Prostate gland (tissue), 2 donors: ENCODE measurements at regions not wholly inside any gene's neighbourhood (a gene's known extent, or its start where the extent isn't known, plus 50 kb on each side); places are given as distances from the start of the nearest gene placed in this dataset.

ENCODE experiments used
- CTCF ChIP-seq, 4 experiments: fragments of 200-600 bp in 2 of 4; fragments of 450-650 bp in 2 of 4; sonication (generic) in 2 of 4; IDR thresholded peaks; 1 replicate in 3 of 4; 2 replicates in 1 of 4; pipeline ENCODE4 v1.5.1; 2016 to 2019; ENCODE audit warnings: antibody characterized with exemption in 4 of 4, mild to moderate bottlenecking in 2 of 4, moderate library complexity in 2 of 4
- POLR2A ChIP-seq: fragments of 450-650 bp; IDR thresholded peaks from one replicate; pipeline ENCODE4 v1.6.1; 2016; ENCODE audit warnings: antibody characterized with exemption, mild to moderate bottlenecking

- TF ChIP-seq CTCF (IDR thresholded peaks at IDR 0.05) (no peak), POLR2A (no peak)
Measured at GRCh38 chr5:174995827-174996226, 271.4 kb downstream of the MSX2 start.
